ENCODE measurements at regions not wholly inside any gene's neighbourhood (a gene's known extent, or its start where the extent isn't known, plus 50 kb on each side); places are given as distances from the start of the nearest gene placed in this dataset.

- DNase-seq: no peak
- no peak overlapping the region for H3K4me3 Mint-ChIP-seq
- no peaks in the 10 kb centered on the region for H3K4me1 Mint-ChIP-seq
- no peaks in the 10 kb centered on the region for H3K27me3 Mint-ChIP-seq
- ChIA-PET POLR2A (no interaction called here), CTCF (interaction anchor here (0.6 kb wide), 1 partner anchor 391 kb away, joined by 3 read pairs; no protein-coding TSS in a partner anchor)
- no peak overlapping the region for H3K27ac Mint-ChIP-seq
- H3K36me3 Mint-ChIP-seq (ENCODE audit: low read depth): no peaks in the 10 kb centered on the region
- H3K9me3 Mint-ChIP-seq: peaks cover 1% of the 10 kb centered on the region
Observed at GRCh38 chr2:18910843-18911242, 321.5 kb upstream of the NT5C1B start.

DNA sequence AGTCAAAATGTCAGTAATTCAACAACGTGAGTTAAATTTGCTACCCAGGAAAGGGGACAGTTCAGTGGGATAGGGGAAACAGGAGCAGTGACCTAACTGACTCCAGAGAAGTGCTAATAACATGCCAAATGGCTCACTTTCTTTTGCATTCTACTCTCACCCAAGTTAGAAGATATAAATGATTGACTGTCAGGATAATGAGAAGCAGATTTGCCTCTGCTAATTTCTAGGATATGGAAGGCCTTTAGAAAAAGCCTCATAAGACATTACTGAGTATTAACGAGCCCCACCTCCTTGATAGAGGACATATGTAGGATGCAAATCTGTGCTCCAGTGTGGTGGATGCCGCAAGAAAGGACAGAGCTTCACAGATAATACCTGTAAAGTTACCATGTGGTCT is 318.6 kb upstream of the NT5C1B start:
- H3K9me3 Mint-ChIP-seq: peaks cover 1% of the 10 kb centered on the region
- no peak overlapping the region for H3K4me3 Mint-ChIP-seq
- DNase-seq: no peak
- no peak overlapping the region for H3K27ac Mint-ChIP-seq
- ChIA-PET CTCF (no interaction called here), POLR2A (no interaction called here)
- no peaks in the 10 kb centered on the region for H3K4me1 Mint-ChIP-seq
- no peaks in the 10 kb centered on the region for H3K27me3 Mint-ChIP-seq
- no peaks in the 10 kb centered on the region for H3K36me3 Mint-ChIP-seq (ENCODE audit: low read depth)

DNA sequence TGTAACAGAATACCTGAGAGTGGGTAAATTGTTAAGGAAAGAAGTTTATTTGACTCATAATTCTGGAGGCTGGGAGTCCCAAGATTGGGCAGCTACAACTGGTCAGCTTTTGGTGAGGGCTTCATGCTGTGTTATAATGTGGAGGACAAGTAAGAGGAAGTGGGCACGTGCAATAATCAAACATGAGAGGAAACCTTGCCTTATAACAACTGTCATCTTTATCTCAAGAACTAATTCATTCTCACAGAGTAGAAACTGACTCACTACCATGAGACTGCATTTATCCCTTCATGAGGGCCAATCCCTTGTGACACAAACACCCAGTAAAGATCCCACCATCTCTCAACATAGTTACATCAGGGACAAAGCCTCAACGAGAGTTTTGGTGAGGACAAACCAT is 318.1 kb upstream of the NT5C1B start:
- H3K27ac Mint-ChIP-seq: no peak overlapping the region
- H3K27me3 Mint-ChIP-seq: no peaks in the 10 kb centered on the region
- no peaks in the 10 kb centered on the region for H3K4me1 Mint-ChIP-seq
- DNase-seq: no peak
- CTCF ChIA-PET: no interaction called here
- no peaks in the 10 kb centered on the region for H3K36me3 Mint-ChIP-seq (ENCODE audit: low read depth)
- H3K9me3 Mint-ChIP-seq: peaks cover 1% of the 10 kb centered on the region
- POLR2A ChIA-PET: no interaction called here
- H3K4me3 Mint-ChIP-seq: no peak overlapping the region

- H3K9me3 Mint-ChIP-seq: peaks cover 1% of the 10 kb centered on the region
- POLR2A ChIA-PET: no interaction called here
- no peak overlapping the region for H3K27ac Mint-ChIP-seq
- DNase-seq: no peak
- H3K27me3 Mint-ChIP-seq: no peaks in the 10 kb centered on the region
- no peak overlapping the region for H3K4me3 Mint-ChIP-seq
- no peaks in the 10 kb centered on the region for H3K36me3 Mint-ChIP-seq (ENCODE audit: low read depth)
- no peaks in the 10 kb centered on the region for H3K4me1 Mint-ChIP-seq
- CTCF ChIA-PET: no interaction called here
Observed at GRCh38 chr2:18903750-18904149, 314.4 kb upstream of the NT5C1B start.

- H3K27ac Mint-ChIP-seq: no peak overlapping the region
Observed at GRCh38 chr2:18901242-18901641, 311.9 kb upstream of the NT5C1B start.

DNA sequence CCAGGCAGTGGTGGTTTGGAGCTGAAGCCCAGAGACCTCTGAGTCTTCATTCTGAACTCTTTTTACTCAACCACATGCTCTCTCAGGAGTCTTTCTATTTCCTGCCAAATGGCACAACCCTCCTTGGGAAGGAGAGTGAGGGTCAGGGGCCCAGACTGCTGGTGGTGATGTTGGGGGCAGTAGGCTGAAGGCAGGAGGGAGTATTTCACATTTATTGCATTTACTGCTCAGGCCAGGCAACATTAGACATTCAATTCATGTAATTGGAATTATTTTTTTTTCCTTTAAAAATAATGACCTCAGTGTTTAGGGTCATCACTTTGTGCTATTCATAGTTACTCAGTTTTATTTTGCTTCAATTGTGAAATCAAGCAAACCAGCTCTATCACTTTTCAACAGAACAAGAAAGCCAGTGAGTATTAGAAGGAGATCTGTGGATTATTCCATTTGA is 311.3 kb upstream of the NT5C1B start:
- DNase-seq: no peak
- no peak overlapping the region for H3K27ac Mint-ChIP-seq
- H3K4me3 Mint-ChIP-seq: no peak overlapping the region
- no peaks in the 10 kb centered on the region for H3K9me3 Mint-ChIP-seq
- no peaks in the 10 kb centered on the region for H3K27me3 Mint-ChIP-seq
- ChIA-PET CTCF (no interaction called here), POLR2A (no interaction called here)
- no peaks in the 10 kb centered on the region for H3K36me3 Mint-ChIP-seq (ENCODE audit: low read depth)
- H3K4me1 Mint-ChIP-seq: no peaks in the 10 kb centered on the region

More at GRCh38 chr2:18901242-18901641, 311.9 kb upstream of the NT5C1B start:
- H3K4me1 Mint-ChIP-seq: no peaks in the 10 kb centered on the region
- CTCF ChIA-PET: no interaction called here
- no peaks in the 10 kb centered on the region for H3K27me3 Mint-ChIP-seq
- DNase-seq: no peak
- H3K36me3 Mint-ChIP-seq (ENCODE audit: low read depth): no peaks in the 10 kb centered on the region
- POLR2A ChIA-PET: no interaction called here
- H3K9me3 Mint-ChIP-seq: no peaks in the 10 kb centered on the region
- no peak overlapping the region for H3K4me3 Mint-ChIP-seq

GRCh38 chr2:18899725-18900124 is 310.4 kb upstream of the NT5C1B start:
- Mint-ChIP-seq H3K27ac (no peak overlapping the region), H3K27me3 (no peaks in the 10 kb centered on the region), H3K9me3 (no peaks in the 10 kb centered on the region), H3K36me3 (ENCODE audit: low read depth) (no peaks in the 10 kb centered on the region), H3K4me1 (no peaks in the 10 kb centered on the region), H3K4me3 (no peak overlapping the region)
- ChIA-PET CTCF (no interaction called here), POLR2A (no interaction called here)
- no peak for DNase-seq

DNA sequence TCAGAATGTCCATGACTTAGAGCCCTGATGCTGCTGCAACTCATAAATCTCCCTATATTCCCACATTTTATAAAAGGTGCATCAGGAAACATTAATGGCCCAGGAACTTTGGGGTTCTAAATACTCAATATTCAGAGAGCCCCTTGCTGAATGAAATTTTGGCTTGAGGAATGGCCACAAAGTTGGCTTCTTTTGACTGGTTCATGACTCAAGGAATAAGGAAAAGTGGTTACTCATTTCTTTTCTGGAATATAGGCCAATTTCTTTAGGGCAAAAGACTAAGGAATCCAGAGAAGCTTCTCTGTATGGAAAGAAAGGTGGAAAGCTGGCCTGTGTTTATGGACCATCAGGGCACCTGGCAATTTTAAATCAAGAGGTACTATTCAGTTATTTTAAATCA is 308.9 kb upstream of the NT5C1B start:
- Mint-ChIP-seq H3K4me1 (no peaks in the 10 kb centered on the region), H3K4me3 (no peak overlapping the region), H3K9me3 (no peaks in the 10 kb centered on the region), H3K27ac (no peak overlapping the region), H3K27me3 (no peaks in the 10 kb centered on the region), H3K36me3 (ENCODE audit: low read depth) (no peaks in the 10 kb centered on the region)
- no peak for DNase-seq
- ChIA-PET CTCF (no interaction called here), POLR2A (no interaction called here)

GRCh38 chr2:18896125-18896764 is 306.9 kb upstream of the NT5C1B start:
- no peak overlapping the region for H3K4me3 Mint-ChIP-seq

DNA sequence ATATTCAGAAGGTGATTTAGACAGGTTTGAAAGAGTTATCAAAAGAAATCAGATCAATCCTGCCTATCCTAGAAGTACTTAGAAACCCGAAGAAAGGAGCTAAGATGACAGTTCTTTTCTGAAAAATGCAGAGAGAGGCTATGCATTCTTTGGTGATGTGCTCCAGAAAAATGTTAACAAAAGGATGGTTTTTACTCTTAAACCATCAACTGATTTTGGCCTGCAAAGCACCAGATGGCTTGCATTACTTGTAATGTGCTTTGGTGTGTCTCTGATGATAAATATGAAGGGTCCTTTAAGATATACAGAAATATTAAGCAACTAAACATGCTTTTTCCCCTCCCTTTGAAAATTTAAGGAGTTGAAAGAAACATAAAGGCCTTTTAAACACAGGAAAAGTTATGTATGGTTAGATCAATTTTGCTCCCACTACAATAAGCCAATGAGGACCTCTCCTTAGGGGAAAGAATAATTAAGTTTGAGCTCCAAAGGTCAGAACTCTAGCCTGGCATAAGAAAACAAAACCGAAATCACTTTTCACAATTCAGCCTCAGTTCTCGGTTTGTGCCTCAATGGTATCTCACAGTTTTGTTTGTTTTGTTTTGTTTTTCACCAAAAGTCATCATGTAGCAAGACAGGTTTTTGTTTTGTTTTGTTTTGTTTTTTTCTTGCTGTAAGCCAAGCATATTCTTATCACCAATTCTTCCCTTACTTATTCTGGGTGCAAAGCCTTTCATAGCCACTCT is 302.4 kb upstream of the NT5C1B start:
- Mint-ChIP-seq H3K4me3 (no peak overlapping the region), H3K4me1 (no peaks in the 10 kb centered on the region), H3K27ac (no peak overlapping the region), H3K9me3 (no peaks in the 10 kb centered on the region), H3K36me3 (ENCODE audit: low read depth) (no peaks in the 10 kb centered on the region), H3K27me3 (no peaks in the 10 kb centered on the region)
- POLR2A ChIA-PET: no interaction called here
- DNase-seq: no peak
- CTCF ChIA-PET: no interaction called here

More at GRCh38 chr2:18896125-18896764, 306.9 kb upstream of the NT5C1B start:
- DNase-seq: no peak
- no peaks in the 10 kb centered on the region for H3K27me3 Mint-ChIP-seq
- H3K4me1 Mint-ChIP-seq: no peaks in the 10 kb centered on the region
- ChIA-PET POLR2A (no interaction called here), CTCF (no interaction called here)
- no peaks in the 10 kb centered on the region for H3K9me3 Mint-ChIP-seq
- no peak overlapping the region for H3K27ac Mint-ChIP-seq
- no peaks in the 10 kb centered on the region for H3K36me3 Mint-ChIP-seq (ENCODE audit: low read depth)

DNA sequence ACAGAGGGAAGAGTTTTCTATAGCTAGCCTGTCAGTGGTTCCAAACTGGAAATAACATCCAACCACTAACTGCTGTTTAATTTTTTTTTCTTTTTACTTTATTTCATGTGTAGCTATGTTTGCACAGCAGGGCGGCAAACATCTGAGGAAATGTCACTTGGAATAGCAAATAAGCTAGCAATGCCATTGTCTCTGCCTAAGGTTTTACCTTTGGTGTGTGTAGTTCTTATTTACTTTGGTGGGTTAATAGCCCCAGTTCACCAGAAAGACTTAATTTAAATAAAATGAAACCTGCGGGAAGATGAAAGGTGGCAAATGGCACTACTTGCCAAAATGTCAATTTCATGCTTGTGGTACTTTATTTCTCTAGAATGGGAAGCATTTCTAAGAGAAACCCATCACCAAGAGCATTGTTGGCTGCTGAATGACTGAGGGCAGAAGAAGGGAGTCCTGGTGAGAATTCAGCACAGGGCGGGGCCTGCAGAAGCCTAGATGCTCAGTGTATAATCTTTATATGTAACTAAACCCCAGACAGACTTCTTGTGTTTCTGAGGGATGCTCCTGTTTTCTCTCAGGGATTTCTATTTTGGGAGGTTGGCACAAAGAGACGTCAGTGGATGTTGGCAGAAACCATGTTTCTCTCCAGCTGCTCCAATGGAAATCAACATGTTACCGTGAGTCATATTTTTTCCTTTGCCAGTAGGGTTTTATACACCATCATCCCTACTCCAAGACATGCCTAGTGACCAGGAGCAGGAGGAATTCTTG is 300.4 kb upstream of the NT5C1B start:
- DNase-seq: no peak
- H3K27ac Mint-ChIP-seq: no peak overlapping the region
- CTCF ChIA-PET: no interaction called here
- H3K36me3 Mint-ChIP-seq (ENCODE audit: low read depth): no peaks in the 10 kb centered on the region
- no peak overlapping the region for H3K4me3 Mint-ChIP-seq
- no peaks in the 10 kb centered on the region for H3K27me3 Mint-ChIP-seq
- POLR2A ChIA-PET: no interaction called here
- H3K4me1 Mint-ChIP-seq: no peaks in the 10 kb centered on the region
- H3K9me3 Mint-ChIP-seq: no peaks in the 10 kb centered on the region

DNA sequence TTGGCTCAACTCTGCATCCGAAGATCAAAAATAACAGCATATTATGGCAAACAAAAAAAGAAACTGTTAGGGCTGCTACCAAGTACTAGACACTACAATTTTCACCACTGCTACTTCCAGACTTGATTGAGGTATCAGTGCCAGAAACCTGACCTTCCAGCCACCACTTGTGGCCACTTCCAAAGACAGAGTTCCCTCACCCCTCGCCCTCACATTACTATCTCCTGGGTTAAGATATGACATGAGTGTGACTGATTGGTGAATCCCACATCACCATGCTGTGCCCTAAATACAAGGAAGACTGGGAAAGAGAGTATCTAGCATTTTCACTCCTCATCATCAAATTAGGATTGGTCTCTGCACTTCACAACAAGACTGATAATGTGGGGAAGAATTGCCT is 296.1 kb upstream of the NT5C1B start:
- Mint-ChIP-seq H3K27ac (no peak overlapping the region), H3K27me3 (no peaks in the 10 kb centered on the region), H3K4me3 (no peak overlapping the region), H3K4me1 (no peaks in the 10 kb centered on the region), H3K36me3 (ENCODE audit: low read depth) (no peaks in the 10 kb centered on the region), H3K9me3 (no peaks in the 10 kb centered on the region)
- CTCF ChIA-PET: no interaction called here
- no peak for DNase-seq
- POLR2A ChIA-PET: no interaction called here

- ChIA-PET POLR2A (no interaction called here), CTCF (no interaction called here)
- no peak for DNase-seq
- Mint-ChIP-seq H3K4me3 (no peak overlapping the region), H3K27me3 (no peaks in the 10 kb centered on the region), H3K9me3 (no peaks in the 10 kb centered on the region), H3K36me3 (ENCODE audit: low read depth) (no peaks in the 10 kb centered on the region), H3K4me1 (no peaks in the 10 kb centered on the region), H3K27ac (no peak overlapping the region)
Observed at GRCh38 chr2:18883616-18884456, 294.5 kb upstream of the NT5C1B start.

Data from activated CD4-positive, alpha-beta memory T cell treated with anti-CD3 and anti-CD28 coated beads, Interleukin-2, amount 10 ng/mL, durations not matched to agents 7 days and 5 days (primary cell).